ENCODE measurements at regions not wholly inside any gene's neighbourhood (a gene's known extent, or its start where the extent isn't known, plus 50 kb on each side); places are given as distances from the start of the nearest gene placed in this dataset.

GRCh38 chr2:129369437-129369836 is 610.0 kb upstream of the RAB6C start:
- TF ChIP-seq, protein P1, sequence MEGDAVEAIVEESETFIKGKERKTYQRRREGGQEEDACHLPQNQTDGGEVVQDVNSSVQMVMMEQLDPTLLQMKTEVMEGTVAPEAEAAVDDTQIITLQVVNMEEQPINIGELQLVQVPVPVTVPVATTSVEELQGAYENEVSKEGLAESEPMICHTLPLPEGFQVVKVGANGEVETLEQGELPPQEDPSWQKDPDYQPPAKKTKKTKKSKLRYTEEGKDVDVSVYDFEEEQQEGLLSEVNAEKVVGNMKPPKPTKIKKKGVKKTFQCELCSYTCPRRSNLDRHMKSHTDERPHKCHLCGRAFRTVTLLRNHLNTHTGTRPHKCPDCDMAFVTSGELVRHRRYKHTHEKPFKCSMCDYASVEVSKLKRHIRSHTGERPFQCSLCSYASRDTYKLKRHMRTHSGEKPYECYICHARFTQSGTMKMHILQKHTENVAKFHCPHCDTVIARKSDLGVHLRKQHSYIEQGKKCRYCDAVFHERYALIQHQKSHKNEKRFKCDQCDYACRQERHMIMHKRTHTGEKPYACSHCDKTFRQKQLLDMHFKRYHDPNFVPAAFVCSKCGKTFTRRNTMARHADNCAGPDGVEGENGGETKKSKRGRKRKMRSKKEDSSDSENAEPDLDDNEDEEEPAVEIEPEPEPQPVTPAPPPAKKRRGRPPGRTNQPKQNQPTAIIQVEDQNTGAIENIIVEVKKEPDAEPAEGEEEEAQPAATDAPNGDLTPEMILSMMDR (IDR thresholded peaks at IDR 0.05; ENCODE audit: insufficient read depth, low read length, poor library complexity, severe bottlenecking): no peak
- TF ChIP-seq EZH2phosphoT487 (conservative IDR thresholded peaks at IDR 0.05; ENCODE audit: low read length): no peak
